ENCODE measurements at regions not wholly inside any gene's neighbourhood (a gene's known extent, or its start where the extent isn't known, plus 50 kb on each side); places are given as distances from the start of the nearest gene placed in this dataset.
A peak's percentile ranks its signal among the peaks of the same experiment; 100 is the strongest.

- peak in 2 of 4 donors; percentile 16 to 18 for ATAC-seq
- Histone ChIP-seq H3K27me3 (no peaks in the 10 kb centered on the region), H3K4me3 (no peak overlapping the region), H3K4me1 (no peaks in the 10 kb centered on the region), H3K36me3 (no peaks in the 10 kb centered on the region), H3K27ac (no peak overlapping the region), H3K9me3 (peaks cover 0 to 6% (median 0%) of the 10 kb centered on the region in 12 donors)
- no peak for TF ChIP-seq POLR2A (IDR thresholded peaks at IDR 0.05)
- TF ChIP-seq CTCF (IDR thresholded peaks at IDR 0.05), result no peak
- 65 to 100% (median 94%) methylated on average over 1 to 5 of the region's 5 CpGs for WGBS, 4 donors
- intact Hi-C loops (cut with DNase I), result no loop called here
- no peak for DNase-seq
Measured at GRCh38 chr17:77756028-77756427, 202.5 kb upstream of the TNRC6C start.

- ATAC-seq, result peak in 1 of 4 donors; percentile 9
Measured at GRCh38 chr17:77756846-77757560, 201.5 kb upstream of the TNRC6C start.

GRCh38 chr17:77757561-77757898, 201.0 kb upstream of the TNRC6C start:
- peaks cover 0 to 6% (median 0%) of the 10 kb centered on the region in 12 donors for H3K9me3 ChIP-seq
- H3K27ac ChIP-seq, result no peak overlapping the region
- no peaks in the 10 kb centered on the region for H3K36me3 ChIP-seq
- no peak for DNase-seq
- intact Hi-C loops (cut with DNase I), result no loop called here
- 75 to 81% (median 79%) methylated on average over 7 of the region's 7 CpGs for WGBS, 4 donors
- no peak overlapping the region for H3K4me3 ChIP-seq
- no peak for TF ChIP-seq POLR2A (IDR thresholded peaks at IDR 0.05)
- no peak for TF ChIP-seq CTCF (IDR thresholded peaks at IDR 0.05)
- ATAC-seq, result no peak
- H3K27me3 ChIP-seq, result no peaks in the 10 kb centered on the region
- no peaks in the 10 kb centered on the region for H3K4me1 ChIP-seq

More at GRCh38 chr17:77756846-77757560, 201.5 kb upstream of the TNRC6C start:
- no peak overlapping the region for H3K27ac ChIP-seq
- no peak for TF ChIP-seq CTCF (IDR thresholded peaks at IDR 0.05)
- no peak for TF ChIP-seq POLR2A (IDR thresholded peaks at IDR 0.05)
- no peaks in the 10 kb centered on the region for H3K4me1 ChIP-seq
- intact Hi-C loops (cut with DNase I), result no loop called here
- WGBS, 4 donors, result 44 to 84% (median 67%) methylated on average over 10 of the region's 10 CpGs
- no peaks in the 10 kb centered on the region for H3K36me3 ChIP-seq
- no peak for DNase-seq
- no peaks in the 10 kb centered on the region for H3K27me3 ChIP-seq
- H3K9me3 ChIP-seq, result peaks cover 0 to 6% (median 0%) of the 10 kb centered on the region in 12 donors
- H3K4me3 ChIP-seq, result no peak overlapping the region

GRCh38 chr17:77763023-77763422, 195.5 kb upstream of the TNRC6C start:
- intact Hi-C loops (cut with DNase I), result loop anchor here in 1 of 10 donors (10.0 kb wide), 1 partner anchor 58 kb away; no protein-coding TSS in a partner anchor
- no peaks in the 10 kb centered on the region for H3K4me1 ChIP-seq
- no peaks in the 10 kb centered on the region for H3K36me3 ChIP-seq
- H3K27me3 ChIP-seq, result no peaks in the 10 kb centered on the region
- 76 to 89% (median 80%) methylated on average over 6 of the region's 6 CpGs for WGBS, 4 donors
- ATAC-seq (no peak), DNase-seq (no peak)
- H3K27ac ChIP-seq, result no peak overlapping the region
- no peaks in the 10 kb centered on the region for H3K9me3 ChIP-seq
- H3K4me3 ChIP-seq, result no peak overlapping the region
- TF ChIP-seq CTCF (IDR thresholded peaks at IDR 0.05) (no peak), POLR2A (IDR thresholded peaks at IDR 0.05) (no peak)
